SK-N-SH (cell line): ENCODE measurements at regions not wholly inside any gene's neighbourhood (a gene's known extent, or its start where the extent isn't known, plus 50 kb on each side); places are given as distances from the start of the nearest gene placed in this dataset.

Experiments used
- CTCF ChIA-PET: fragments of 300-600, 350-600 bp; formaldehyde crosslinking; extraction: SDS; loops from one replicate; lab custom pipeline; 2021; lab: Yijun Ruan, JAX
- POLR2A ChIA-PET: fragments of 350-600 bp; sonication (Branson Sonifier 250); formaldehyde crosslinking; extraction: SDS; loops from one replicate; lab custom pipeline; 2020; ENCODE audit warnings: antibody characterized with exemption, inconsistent platforms; lab: Yijun Ruan, JAX
- DNase-seq: peaks from one replicate; pipeline ENCODE4 v3.0.0; 2012
- H2AFZ ChIP-seq: fragments of 200-600 bp; sonication (generic); 2 replicates; pipeline ENCODE4 v1.8.1; 2016; ENCODE audit warnings: antibody characterized with exemption, mild to moderate bottlenecking, low read depth
- H3F3A ChIP-seq: fragments of 200-600 bp; sonication (generic); replicated peaks from 2 replicates; pipeline ENCODE3; 2016; ENCODE audit warnings: antibody characterized with exemption, mild to moderate bottlenecking; ENCODE audit not compliant: insufficient read depth
- H3K27ac ChIP-seq, 2 experiments: fragments of 200-500 bp in 1 of 2; fragments of 200-600 bp in 1 of 2; sonication (Bioruptor generic) in 1 of 2; sonication (generic), shearing (Covaris generic) in 1 of 2; 2 replicates each; pipeline versions ENCODE4 v1.5.1 to v1.6.1; 2014 to 2016; ENCODE audit warnings: low read depth in 2 of 2, inconsistent platforms in 1 of 2, low read length in 1 of 2, mild to moderate bottlenecking in 1 of 2, mixed read lengths in 1 of 2
- H3K27me3 ChIP-seq: fragments of 200-600 bp; sonication (generic), shearing (Covaris generic); 2 replicates; pipeline ENCODE4 v1.6.1; 2016; ENCODE audit warnings: mixed run types; ENCODE audit not compliant: insufficient read depth
- H3K36me3 ChIP-seq, 2 experiments: fragments of 200-500 bp in 1 of 2; fragments of 200-600 bp in 1 of 2; sonication (Bioruptor generic) in 1 of 2; sonication (generic) in 1 of 2; replicated peaks in 1 of 2; 2 replicates each; pipeline versions ENCODE3 to v1.5.1; 2014 to 2016; ENCODE audit warnings: low read length in 1 of 2, mild to moderate bottlenecking in 1 of 2; ENCODE audit not compliant: insufficient read depth in 2 of 2, control insufficient read depth in 1 of 2
- H3K4me1 ChIP-seq, 2 experiments: fragments of 200-500 bp in 1 of 2; fragments of 200-600 bp in 1 of 2; sonication (Bioruptor generic) in 1 of 2; sonication (generic), shearing (Covaris generic) in 1 of 2; 2 replicates each; pipeline versions ENCODE4 v1.5.1 to v1.6.1; 2014 to 2016; ENCODE audit warnings: low read depth in 1 of 2, low read length in 1 of 2, mixed run types in 1 of 2; ENCODE audit not compliant: insufficient read depth in 2 of 2, control insufficient read depth in 1 of 2
- H3K4me2 ChIP-seq: fragments of 200-600 bp; sonication (generic), shearing (Covaris generic); 2 replicates; pipeline ENCODE4 v1.6.1; 2017; ENCODE audit warnings: mixed run types
- H3K4me3 ChIP-seq, 2 experiments: fragments of 200-500 bp in 1 of 2; fragments of 200-600 bp in 1 of 2; sonication (Bioruptor generic) in 1 of 2; sonication (generic), shearing (Covaris generic) in 1 of 2; 2 replicates each; pipeline versions ENCODE4 v1.5.1 to v1.8.1; 2014 to 2016; ENCODE audit warnings: low read depth in 2 of 2, inconsistent platforms in 1 of 2, low read length in 1 of 2, mild to moderate bottlenecking in 1 of 2, mixed read lengths in 1 of 2, moderate library complexity in 1 of 2
- H3K79me2 ChIP-seq: fragments of 200-600 bp; sonication (generic); 2 replicates; pipeline ENCODE4 v1.8.1; 2017; ENCODE audit warnings: mild to moderate bottlenecking; ENCODE audit not compliant: insufficient read depth
- H3K9ac ChIP-seq: fragments of 200-600 bp; sonication (generic); 2 replicates; pipeline ENCODE4 v1.6.1; 2017; ENCODE audit warnings: mixed run types
- H3K9me2 ChIP-seq: fragments of 200-600 bp; sonication (generic); 2 replicates; pipeline ENCODE4 v1.6.1; 2017; ENCODE audit warnings: mixed run types
- H3K9me3 ChIP-seq: fragments of 200-600 bp; sonication (generic); 2 replicates; pipeline ENCODE4 v1.6.1; 2017; ENCODE audit warnings: mixed run types, mild to moderate bottlenecking, moderate library complexity
- H4K20me1 ChIP-seq: fragments of 200-600 bp; sonication (generic); 2 replicates; pipeline ENCODE4 v1.6.1; 2017; ENCODE audit warnings: mild to moderate bottlenecking, mixed run types; ENCODE audit not compliant: insufficient read depth
- FOSL2 ChIP-seq: IDR thresholded peaks from 2 replicates; pipeline ENCODE4 v1.4.0; 2012; ENCODE audit warnings: low read depth, mild to moderate bottlenecking, moderate library complexity, borderline replicate concordance
- FOXM1 ChIP-seq: IDR thresholded peaks from 2 replicates; pipeline ENCODE4 v1.4.0; 2012; ENCODE audit warnings: low read depth, mild to moderate bottlenecking
- IRF3 ChIP-seq: fragments of 150-350 bp; IDR thresholded peaks from 2 replicates; pipeline ENCODE4 v1.6.1; 2016; ENCODE audit warnings: mild to moderate bottlenecking, low read depth, low read length
- NRF1 ChIP-seq: IDR thresholded peaks from 2 replicates; pipeline ENCODE4 v1.6.1; 2012; ENCODE audit warnings: low read depth, mild to moderate bottlenecking, low read length
- POLR2AphosphoS5 ChIP-seq: IDR thresholded peaks from 2 replicates; pipeline ENCODE4 v1.6.1; 2012; ENCODE audit warnings: low read depth, low read length
- RCOR1 ChIP-seq: fragments of 150-350 bp; IDR thresholded peaks from 2 replicates; pipeline ENCODE4 v1.6.1; 2017; ENCODE audit warnings: antibody characterized with exemption, low read length
- REST ChIP-seq: IDR thresholded peaks from 2 replicates; pipeline ENCODE4 v1.6.1; 2012; ENCODE audit warnings: mild to moderate bottlenecking, low read depth, low read length, moderate library complexity
- RXRA ChIP-seq: IDR thresholded peaks from 2 replicates; pipeline ENCODE4 v1.4.0; 2012; ENCODE audit warnings: low read depth, mild to moderate bottlenecking, borderline replicate concordance
- TCF12 ChIP-seq: IDR thresholded peaks from 2 replicates; pipeline ENCODE4 v1.4.0; 2012
- TEAD4 ChIP-seq: IDR thresholded peaks from 2 replicates; pipeline ENCODE4 v1.4.0; 2012; ENCODE audit warnings: mild to moderate bottlenecking, borderline replicate concordance; ENCODE audit not compliant: insufficient read depth
- WGBS: methylation state at CpG from one replicate; pipeline ENCODE4 v1.1.6; 2017; ENCODE audit warnings: low lambda C conversion rate; 5-methylcytosine and 5-hydroxymethylcytosine counted together

GRCh38 chr2:12513339-12513738 is 203.4 kb upstream of the TRIB2 start:
- WGBS, result 40% methylated on average over 1 of the region's 1 CpG
- Histone ChIP-seq H2AFZ (no peak overlapping the region), H3K9me3 (no peaks in the 10 kb centered on the region), H3K9ac (no peak overlapping the region), H3K79me2 (no peaks in the 10 kb centered on the region), H3K36me3 (no peaks in the 10 kb centered on the region), H3K4me3 (no peak overlapping the region), H3K4me2 (no peak overlapping the region), H4K20me1 (no peaks in the 10 kb centered on the region), H3F3A (no peaks in the 10 kb centered on the region), H3K9me2 (no peaks in the 10 kb centered on the region), H3K4me1 (peaks cover 8 to 11% of the 10 kb centered on the region in 2 experiments; a peak in 3 of 4 replicates), H3K27ac (no peak overlapping the region), H3K27me3 (no peaks in the 10 kb centered on the region)
- POLR2A ChIA-PET, result no interaction called here
- CTCF ChIA-PET, result no interaction called here
- TF ChIP-seq NRF1, result no peak
- TF ChIP-seq TEAD4, result no peak
- TF ChIP-seq FOSL2, result no peak
- TF ChIP-seq FOXM1, result no peak
- no peak for TF ChIP-seq IRF3
- TF ChIP-seq RXRA, result no peak
- no peak for DNase-seq

DNA sequence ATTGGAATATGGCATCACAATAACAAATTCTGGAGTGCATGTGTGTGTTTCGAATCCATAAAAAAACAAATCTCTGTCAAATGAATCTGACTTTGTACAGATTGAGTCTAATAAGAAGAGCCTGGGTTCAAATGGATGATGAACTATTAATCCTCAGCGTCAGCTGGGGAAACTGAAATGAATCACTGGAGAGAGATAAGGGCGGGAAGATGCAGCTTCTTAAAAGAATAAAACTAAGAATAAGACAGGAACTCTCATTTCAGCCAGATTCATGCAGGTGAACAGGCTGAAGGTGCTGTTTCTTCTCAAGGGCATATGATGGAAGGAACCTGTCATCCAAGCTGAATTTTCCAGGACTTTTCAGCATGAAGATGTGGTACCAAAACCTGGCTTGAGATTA is 202.6 kb upstream of the TRIB2 start:
- no peak overlapping the region for H3K4me2 ChIP-seq
- TF ChIP-seq POLR2AphosphoS5 (no peak), TCF12 (no peak), RCOR1 (no peak), REST (no peak)
- no peaks in the 10 kb centered on the region for H3K9me2 ChIP-seq
- no peaks in the 10 kb centered on the region for H3K27me3 ChIP-seq
- H2AFZ ChIP-seq, result no peak overlapping the region
- no peaks in the 10 kb centered on the region for H3K9me3 ChIP-seq
- H3F3A ChIP-seq, result no peaks in the 10 kb centered on the region
- H3K9ac ChIP-seq, result no peak overlapping the region
- peak overlapping the region in 1 of 2 experiments; percentile 19; a peak in 1 of 4 replicates for H3K27ac ChIP-seq
- no peaks in the 10 kb centered on the region for H3K36me3 ChIP-seq
- 67% methylated on average over 3 of the region's 3 CpGs for WGBS
- DNase-seq, result no peak
- ChIA-PET POLR2A (no interaction called here), CTCF (interaction anchor here (1.2 to 1.4 kb wide), 2 partner anchors 26 to 92 kb away, joined by 3 to 5 read pairs; no protein-coding TSS in a partner anchor)
- no peak overlapping the region for H3K4me3 ChIP-seq
- H4K20me1 ChIP-seq, result no peaks in the 10 kb centered on the region
- no peaks in the 10 kb centered on the region for H3K79me2 ChIP-seq
- H3K4me1 ChIP-seq, result peaks cover 8 to 16% of the 10 kb centered on the region in 2 experiments; a peak in 3 of 4 replicates
